NCI-H128 (cell line): ENCODE measurements at regions not wholly inside any gene's neighbourhood (a gene's known extent, or its start where the extent isn't known, plus 50 kb on each side); places are given as distances from the start of the nearest gene placed in this dataset.
"Not testable (repeated sequence)": the region's sequence is repeated elsewhere in the genome, so short reads cannot be mapped to it uniquely, and the experiment has no call there.

Experiments used
- DNase-seq: peaks from one replicate; lab custom pipeline; 2025; ENCODE audit not compliant: unreplicated experiment; lab: John Stamatoyannopoulos, UW

- not testable (repeated sequence) for DNase-seq
These were observed 421.5 kb downstream of the PCDH19 start for GRCh38 chrX:99988532-99988931.

GRCh38 chrX:99973572-99974226 is 436.4 kb downstream of the PCDH19 start:
- no peak for DNase-seq

- DNase-seq: no peak
These were observed 470.2 kb downstream of the PCDH19 start for GRCh38 chrX:99939883-99940232.

- not testable (repeated sequence) for DNase-seq
These were observed 470.7 kb downstream of the PCDH19 start for GRCh38 chrX:99939206-99939882.

DNA sequence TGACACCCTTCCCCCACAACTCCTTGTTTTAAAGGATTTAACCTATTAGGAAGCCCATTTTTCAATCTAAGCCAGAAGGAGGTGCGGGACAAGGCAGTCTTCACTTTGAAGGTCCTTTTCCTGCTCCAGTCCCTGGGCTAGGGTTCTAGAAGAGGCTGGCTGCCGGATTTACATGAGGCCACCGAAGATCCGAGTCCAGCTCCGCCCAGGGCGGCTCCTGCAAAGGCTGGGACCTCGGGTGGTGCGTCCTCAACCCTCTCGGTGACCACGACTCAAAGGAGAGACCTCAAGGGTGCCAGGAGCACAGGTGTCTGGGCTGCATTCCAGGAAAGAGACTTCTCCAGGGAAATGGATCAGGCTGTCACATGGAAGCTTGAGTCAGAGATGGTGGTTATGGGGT is 471.6 kb downstream of the PCDH19 start:
- no peak for DNase-seq

GRCh38 chrX:99933865-99934264 is 476.2 kb downstream of the PCDH19 start:
- DNase-seq: no peak

DNA sequence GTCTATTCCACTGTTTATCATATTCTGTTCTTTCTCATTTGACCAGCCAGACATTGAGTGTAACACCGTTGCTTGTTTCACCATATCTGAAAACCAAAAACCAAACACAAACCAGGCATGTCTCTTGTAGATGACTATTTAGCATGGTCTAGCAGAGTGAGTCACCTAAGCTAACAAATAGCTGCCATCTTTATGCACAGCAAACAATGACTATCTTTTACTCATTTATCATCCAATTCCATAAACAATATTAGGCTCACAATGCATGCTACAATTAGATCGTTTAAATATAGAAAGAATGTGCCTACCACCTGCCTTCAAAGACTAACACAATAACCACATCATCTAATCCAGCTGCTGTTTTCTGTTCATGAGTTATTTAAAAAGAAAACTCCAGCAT is 495.4 kb downstream of the PCDH19 start:
- no peak for DNase-seq

DNA sequence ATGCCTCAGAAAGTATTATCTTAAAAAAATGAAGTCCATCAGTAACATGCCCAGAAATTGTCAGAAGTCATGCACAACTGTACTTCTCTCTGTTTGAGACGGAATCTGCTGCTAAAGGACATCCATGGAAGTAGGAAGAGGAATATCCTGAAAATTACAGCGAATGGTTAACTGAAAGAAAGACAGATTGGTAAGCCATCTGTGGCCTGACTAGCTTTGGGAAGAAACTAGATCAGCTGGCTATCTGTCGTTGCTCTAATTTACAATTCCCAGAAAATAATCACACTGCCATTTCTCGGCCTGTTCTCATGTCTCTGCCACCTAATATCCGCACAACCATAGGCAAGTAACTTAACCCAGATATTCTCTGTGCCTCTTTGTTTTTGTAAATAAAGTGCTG is 496.5 kb downstream of the PCDH19 start:
- DNase-seq: no peak

GRCh38 chrX:99909946-99910345 is 500.1 kb downstream of the PCDH19 start:
- no peak for DNase-seq

- no peak for DNase-seq
These were observed 509.0 kb downstream of the PCDH19 start for GRCh38 chrX:99901091-99901490.

DNA sequence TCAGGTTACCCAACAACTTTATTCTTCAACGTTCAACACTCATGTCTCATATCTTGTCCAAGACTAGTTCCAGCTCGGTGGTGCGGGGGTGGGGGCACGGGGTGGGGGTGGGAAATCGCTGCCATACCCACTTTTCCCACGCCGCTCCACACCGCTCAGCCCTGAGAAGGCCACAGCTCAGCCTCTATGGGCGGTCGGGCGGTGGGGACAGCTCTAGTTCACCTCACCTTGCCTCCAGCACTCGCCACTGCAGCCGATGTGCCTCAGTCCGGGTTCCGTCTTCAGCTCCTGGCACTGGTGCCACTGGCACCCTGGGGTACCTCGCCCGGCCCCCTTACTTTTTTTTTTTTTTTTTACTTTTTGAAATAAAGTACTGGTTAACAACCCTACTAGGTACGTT is 522.2 kb downstream of the PCDH19 start:
- no peak for DNase-seq

GRCh38 chrX:99857455-99857854 is 552.6 kb downstream of the PCDH19 start:
- no peak for DNase-seq

DNA sequence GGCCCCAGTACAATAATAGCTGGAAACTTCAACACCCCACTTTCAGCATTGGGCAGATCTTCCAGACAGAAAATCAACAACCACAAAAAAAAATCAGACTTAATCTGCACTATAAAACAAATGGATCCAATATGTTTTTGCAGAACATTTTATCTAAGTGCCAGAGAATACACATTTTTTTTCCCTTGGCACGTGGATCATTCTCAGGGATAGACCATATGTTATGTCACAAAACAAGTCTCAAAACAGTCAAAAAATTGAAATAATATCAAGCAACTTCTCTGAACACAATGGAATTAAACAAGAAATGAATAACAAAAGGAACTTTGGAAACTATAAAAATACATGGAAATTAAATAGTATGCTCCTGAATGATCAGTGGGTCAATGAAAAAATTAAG is 576.3 kb downstream of the PCDH19 start:
- no peak for DNase-seq

- no peak for DNase-seq
These were observed 589.9 kb downstream of the PCDH19 start for GRCh38 chrX:99820197-99820596.

GRCh38 chrX:99800016-99800415 is 610.1 kb downstream of the PCDH19 start:
- DNase-seq: no peak

DNA sequence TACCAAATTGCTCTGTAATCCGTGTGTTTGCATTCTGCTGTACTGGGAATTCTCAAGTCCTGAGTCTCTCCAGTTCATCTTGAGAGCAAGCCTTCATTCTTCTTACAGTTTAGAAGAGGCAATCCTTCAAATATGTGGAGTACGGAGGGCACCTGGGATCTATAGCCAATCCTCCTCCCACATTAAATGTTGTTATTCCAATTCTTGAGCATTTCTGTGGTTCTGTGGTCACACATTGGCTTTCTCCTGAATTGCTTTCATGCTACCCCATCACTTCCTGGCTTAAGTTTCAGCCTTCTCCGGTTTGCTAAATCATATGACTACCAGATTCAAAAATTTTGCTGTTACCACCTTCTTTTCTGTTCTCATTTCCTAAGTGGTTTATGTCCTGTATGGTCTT is 611.1 kb downstream of the PCDH19 start:
- DNase-seq: no peak

- no peak for DNase-seq
These were observed 614.6 kb downstream of the PCDH19 start for GRCh38 chrX:99795495-99795894.

- DNase-seq: no peak
These were observed 627.5 kb downstream of the PCDH19 start for GRCh38 chrX:99782516-99783040.

DNA sequence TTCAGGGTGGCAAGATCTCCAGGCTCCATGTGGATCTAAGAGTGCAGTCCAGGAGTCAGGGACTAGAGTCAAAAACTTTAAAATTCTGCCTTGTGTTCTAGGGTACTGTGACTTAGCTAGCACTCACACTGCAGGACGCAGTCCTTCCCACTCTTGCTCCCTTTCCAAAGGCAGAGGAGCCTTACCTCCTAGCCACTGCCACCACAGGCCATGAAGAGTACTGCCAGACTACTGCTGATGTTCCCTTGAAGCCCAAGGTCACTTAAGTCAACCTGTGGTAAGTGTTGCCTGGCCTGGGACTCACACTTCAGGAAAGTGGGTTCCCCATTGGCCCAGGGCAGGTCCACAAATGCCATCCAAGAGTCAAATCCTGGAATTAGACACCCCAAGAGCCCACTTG is 632.2 kb downstream of the PCDH19 start:
- no peak for DNase-seq

DNA sequence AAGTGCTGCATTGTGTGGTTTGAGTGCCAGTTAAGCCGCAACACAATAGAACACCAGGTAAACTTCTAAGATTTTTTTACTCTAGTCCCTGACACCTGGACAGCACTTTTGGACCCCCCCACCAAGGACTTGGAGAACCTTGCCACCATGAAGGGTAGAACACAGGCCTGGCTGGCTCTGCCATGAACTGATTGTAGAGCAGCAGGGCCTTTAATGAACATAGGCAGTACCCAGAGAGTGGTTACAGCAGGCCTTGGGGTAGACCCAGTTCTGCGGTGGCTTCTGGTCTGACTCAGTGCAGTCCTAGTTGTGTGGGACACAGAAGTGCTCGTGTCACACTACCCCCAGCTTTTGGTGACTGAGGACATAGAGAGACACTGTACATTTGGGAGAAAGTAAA is 648.3 kb downstream of the PCDH19 start:
- no peak for DNase-seq

DNA sequence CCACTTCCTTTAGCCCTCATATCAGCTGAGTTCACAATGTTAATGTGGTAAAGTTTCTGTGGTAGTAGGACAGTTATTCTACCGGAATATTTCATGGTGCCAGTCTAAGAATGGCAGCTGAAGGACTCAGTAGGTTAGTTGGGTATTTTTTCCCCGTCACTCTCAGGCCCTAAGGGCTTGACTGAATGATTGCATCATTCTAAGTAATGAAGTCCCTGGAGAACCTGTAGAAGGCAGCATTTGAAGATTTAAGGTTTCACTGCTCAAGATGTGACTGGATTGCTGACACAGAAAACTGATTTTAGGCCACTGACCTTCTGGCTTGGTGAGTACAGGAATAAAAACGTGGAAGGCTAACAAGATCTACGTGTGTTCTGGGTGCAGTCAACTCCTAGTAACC is 657.3 kb downstream of the PCDH19 start:
- no peak for DNase-seq

DNA sequence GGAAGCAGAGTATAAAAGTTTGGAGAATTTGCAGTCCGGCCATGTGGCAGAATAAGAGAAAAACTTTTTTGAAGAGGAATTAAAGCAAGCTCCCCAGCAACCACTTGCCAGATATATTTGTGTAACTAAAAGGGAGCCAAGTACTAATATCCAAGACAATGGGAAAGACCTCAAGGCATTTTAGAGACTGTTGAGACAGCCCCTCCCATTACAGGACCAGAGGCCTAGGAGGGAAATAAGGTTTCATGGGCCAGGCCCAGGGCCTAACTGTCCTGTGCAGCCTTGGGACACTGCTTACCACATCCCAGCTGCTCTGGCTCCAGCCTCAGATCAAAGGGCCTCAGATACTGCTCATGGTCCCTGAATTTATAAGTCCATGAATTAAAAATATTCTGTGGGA is 659.4 kb downstream of the PCDH19 start:
- DNase-seq: no peak

GRCh38 chrX:99722094-99722493 is 688.0 kb downstream of the PCDH19 start:
- DNase-seq: no peak
